ENCODE measurements at regions not wholly inside any gene's neighbourhood (a gene's known extent, or its start where the extent isn't known, plus 50 kb on each side); places are given as distances from the start of the nearest gene placed in this dataset.

DNA sequence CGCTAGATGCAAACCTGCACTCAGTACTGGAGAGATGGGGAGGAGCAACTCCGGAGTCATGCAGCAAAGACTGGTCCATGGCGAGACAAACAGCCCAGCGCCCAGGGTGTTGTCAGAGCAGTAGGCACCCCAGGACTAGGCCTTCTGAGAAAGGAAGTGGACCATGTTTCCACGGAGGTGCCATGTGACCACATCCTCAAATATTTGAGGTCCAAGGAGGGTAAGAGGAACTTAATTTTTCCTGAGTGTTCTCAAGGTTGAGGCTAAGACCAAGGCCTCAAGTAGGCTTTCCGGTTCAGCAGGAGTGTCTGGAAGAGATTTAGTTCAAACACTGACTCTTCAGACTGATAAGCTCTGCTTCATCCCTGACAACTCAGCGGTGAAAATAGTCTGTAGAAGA, 186.2 kb downstream of the RHOU start:
- Histone ChIP-seq H3K9ac (ENCODE audit: insufficient read length, low read depth) (no peak overlapping the region), H3K4me3 (ENCODE audit: insufficient read length, low read depth) (no peak overlapping the region), H3K36me3 (ENCODE audit: insufficient read depth, insufficient read length, low read length) (no peaks in the 10 kb centered on the region), H3K4me1 (ENCODE audit: insufficient read depth, insufficient read length) (no peaks in the 10 kb centered on the region), H3K9me3 (ENCODE audit: insufficient read depth, low read length) (peaks cover 6% of the 10 kb centered on the region; the same call in 1 of the 2 replicates), H3K27me3 (ENCODE audit: insufficient read depth, insufficient read length) (no peaks in the 10 kb centered on the region)
- TF ChIP-seq YY1 (IDR thresholded peaks at IDR 0.05; ENCODE audit: insufficient read depth, insufficient read length) (no peak), SUZ12 (IDR thresholded peaks at IDR 0.05; ENCODE audit: extremely low read depth, insufficient read depth, insufficient read length) (no peak), ZNF274 (IDR thresholded peaks at IDR 0.05; ENCODE audit: low read depth, low read length) (no peak)
- DNase-seq (ENCODE audit: low read depth, low spot score): no peak

DNA sequence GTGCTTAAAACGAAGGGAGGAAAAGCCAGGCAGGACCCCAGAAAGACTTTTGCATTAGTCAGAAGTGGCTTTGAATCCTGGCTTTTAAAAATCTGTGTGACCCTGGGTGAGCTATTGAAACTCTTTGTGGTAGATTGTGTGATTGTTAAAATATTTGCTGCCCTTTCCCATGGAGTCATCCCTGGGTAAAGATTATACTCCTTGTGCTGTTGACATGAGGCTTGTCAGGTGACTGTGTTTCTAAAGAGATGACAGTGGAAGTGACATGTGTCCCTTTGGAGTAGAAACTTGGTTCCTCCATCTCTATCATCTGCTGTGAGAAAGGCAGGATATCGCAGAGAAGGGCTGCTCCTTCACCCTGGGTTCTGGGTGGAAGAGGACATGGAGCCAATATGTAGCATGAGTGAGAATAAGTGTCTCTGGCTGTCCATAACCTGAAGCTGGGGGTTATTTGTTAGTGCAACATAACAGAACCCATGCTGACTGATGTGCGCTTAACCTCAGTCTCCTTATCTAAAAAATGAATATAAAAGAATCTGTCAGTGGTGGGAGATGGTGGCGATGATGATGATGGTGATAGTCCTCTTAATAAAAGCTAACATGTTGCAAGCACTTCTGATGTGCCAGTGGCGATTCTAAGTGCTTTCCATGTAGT, 187.6 kb downstream of the RHOU start:
- no peaks in the 10 kb centered on the region for H3K36me3 ChIP-seq (ENCODE audit: insufficient read depth, insufficient read length, low read length)
- H3K9ac ChIP-seq (ENCODE audit: insufficient read length, low read depth): no peak overlapping the region
- no peak overlapping the region for H3K4me3 ChIP-seq (ENCODE audit: insufficient read length, low read depth)
- H3K9me3 ChIP-seq (ENCODE audit: insufficient read depth, low read length): peaks cover 6% of the 10 kb centered on the region; the same call in 1 of the 2 replicates
- no peak for DNase-seq (ENCODE audit: low read depth, low spot score)
- TF ChIP-seq YY1 (IDR thresholded peaks at IDR 0.05; ENCODE audit: insufficient read depth, insufficient read length): no peak
- no peaks in the 10 kb centered on the region for H3K27me3 ChIP-seq (ENCODE audit: insufficient read depth, insufficient read length)
- H3K4me1 ChIP-seq (ENCODE audit: insufficient read depth, insufficient read length): no peaks in the 10 kb centered on the region

DNA sequence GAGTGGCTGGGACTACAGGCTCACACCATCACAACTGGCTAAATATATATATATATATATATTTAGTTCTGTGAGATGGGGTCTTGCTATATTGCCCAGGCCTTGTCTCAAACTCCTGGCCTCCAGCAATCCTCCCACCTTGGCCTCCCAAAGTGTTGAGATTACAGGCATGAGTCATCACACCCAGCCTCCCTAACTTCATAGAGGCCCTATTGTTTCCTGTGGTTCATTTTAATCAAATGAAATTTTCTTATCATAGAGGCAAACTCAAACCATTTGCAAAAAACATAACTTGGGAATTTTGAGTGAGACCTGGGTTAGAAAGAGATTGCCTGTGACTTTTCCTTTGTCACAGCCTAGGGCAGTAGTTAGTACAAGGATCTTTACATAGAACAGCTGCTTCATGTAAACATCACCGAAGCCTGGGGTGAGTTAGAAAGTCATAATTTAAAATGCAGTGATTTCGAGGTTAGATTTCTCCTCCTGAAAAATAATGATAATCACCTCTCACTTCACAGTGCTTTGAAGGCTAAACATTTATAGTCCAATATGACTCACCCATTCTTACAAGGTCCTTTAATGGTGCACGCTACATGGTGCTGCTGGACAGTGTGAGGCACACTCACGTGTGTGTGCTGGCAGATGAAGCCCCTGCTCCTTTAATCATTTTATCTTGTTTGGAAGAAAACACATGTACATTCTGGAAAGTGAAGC, 188.9 kb downstream of the RHOU start:
- no peak for TF ChIP-seq ZNF274 (IDR thresholded peaks at IDR 0.05; ENCODE audit: low read depth, low read length)
- H3K9ac ChIP-seq (ENCODE audit: insufficient read length, low read depth): no peak overlapping the region
- H3K4me1 ChIP-seq (ENCODE audit: insufficient read depth, insufficient read length): no peaks in the 10 kb centered on the region
- H3K27me3 ChIP-seq (ENCODE audit: insufficient read depth, insufficient read length): peaks cover 5% of the 10 kb centered on the region
- H3K36me3 ChIP-seq (ENCODE audit: insufficient read depth, insufficient read length, low read length): no peaks in the 10 kb centered on the region
- peaks cover 6% of the 10 kb centered on the region; the same call in 1 of the 2 replicates for H3K9me3 ChIP-seq (ENCODE audit: insufficient read depth, low read length)
- DNase-seq (ENCODE audit: low read depth, low spot score): no peak
- no peak overlapping the region for H3K4me3 ChIP-seq (ENCODE audit: insufficient read length, low read depth)

DNA sequence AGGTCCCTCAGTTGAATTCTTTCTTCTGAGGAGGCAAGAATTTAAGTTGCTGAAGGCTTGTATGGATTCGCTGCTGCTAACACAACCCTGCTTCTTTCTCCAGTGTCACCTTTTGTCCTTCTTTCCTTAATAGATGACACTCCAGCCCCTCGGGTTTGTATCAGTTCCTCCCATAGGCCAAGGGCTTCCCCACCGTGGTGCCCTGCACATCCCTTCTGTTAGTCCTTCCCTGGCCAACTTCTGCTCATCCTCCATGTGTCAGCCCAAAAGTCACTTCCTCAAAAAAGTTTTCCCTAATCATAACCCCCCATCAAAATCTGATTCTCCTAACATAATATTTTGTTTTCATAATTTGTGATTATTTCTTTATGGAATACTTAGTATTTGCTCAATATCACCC, 190.4 kb downstream of the RHOU start:
- peaks cover 6% of the 10 kb centered on the region; the same call in 1 of the 2 replicates for H3K9me3 ChIP-seq (ENCODE audit: insufficient read depth, low read length)
- no peaks in the 10 kb centered on the region for H3K4me1 ChIP-seq (ENCODE audit: insufficient read depth, insufficient read length)
- no peak for DNase-seq (ENCODE audit: low read depth, low spot score)
- H3K27me3 ChIP-seq (ENCODE audit: insufficient read depth, insufficient read length): peaks cover 5% of the 10 kb centered on the region
- no peak for TF ChIP-seq SUZ12 (IDR thresholded peaks at IDR 0.05; ENCODE audit: extremely low read depth, insufficient read depth, insufficient read length)
- no peak for TF ChIP-seq ZNF274 (IDR thresholded peaks at IDR 0.05; ENCODE audit: low read depth, low read length)
- TF ChIP-seq YY1 (IDR thresholded peaks at IDR 0.05; ENCODE audit: insufficient read depth, insufficient read length): no peak
- no peaks in the 10 kb centered on the region for H3K36me3 ChIP-seq (ENCODE audit: insufficient read depth, insufficient read length, low read length)
- no peak overlapping the region for H3K4me3 ChIP-seq (ENCODE audit: insufficient read length, low read depth)
- H3K9ac ChIP-seq (ENCODE audit: insufficient read length, low read depth): no peak overlapping the region

DNA sequence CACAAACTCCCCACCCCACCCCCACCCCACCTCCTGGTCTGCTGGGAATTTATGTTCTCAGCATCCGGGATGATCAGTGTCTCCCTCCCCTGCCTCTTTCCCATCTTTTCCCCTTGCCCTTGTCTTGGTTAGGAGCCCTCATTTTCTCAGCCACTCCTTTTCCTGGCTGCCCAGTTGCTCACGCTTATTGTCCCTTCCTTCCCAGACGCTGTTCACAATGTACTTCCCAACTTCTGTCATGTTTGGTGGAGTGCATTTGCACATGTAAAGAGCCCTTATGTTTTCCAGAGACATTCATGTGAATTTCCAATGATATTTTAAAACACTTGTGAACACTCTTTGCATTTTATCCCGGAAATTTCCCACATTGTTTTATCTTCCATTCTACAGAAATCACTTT, 192.1 kb downstream of the RHOU start:
- H3K9ac ChIP-seq (ENCODE audit: insufficient read length, low read depth): no peak overlapping the region
- no peaks in the 10 kb centered on the region for H3K4me1 ChIP-seq (ENCODE audit: insufficient read depth, insufficient read length)
- no peak for DNase-seq (ENCODE audit: low read depth, low spot score)
- no peaks in the 10 kb centered on the region for H3K36me3 ChIP-seq (ENCODE audit: insufficient read depth, insufficient read length, low read length)
- peaks cover 5% of the 10 kb centered on the region for H3K27me3 ChIP-seq (ENCODE audit: insufficient read depth, insufficient read length)
- no peak overlapping the region for H3K4me3 ChIP-seq (ENCODE audit: insufficient read length, low read depth)
- peaks cover 6% of the 10 kb centered on the region; the same call in 1 of the 2 replicates for H3K9me3 ChIP-seq (ENCODE audit: insufficient read depth, low read length)
- TF ChIP-seq ZNF274 (IDR thresholded peaks at IDR 0.05; ENCODE audit: low read depth, low read length): no peak
- TF ChIP-seq YY1 (IDR thresholded peaks at IDR 0.05; ENCODE audit: insufficient read depth, insufficient read length): no peak
- no peak for TF ChIP-seq SUZ12 (IDR thresholded peaks at IDR 0.05; ENCODE audit: extremely low read depth, insufficient read depth, insufficient read length)

DNA sequence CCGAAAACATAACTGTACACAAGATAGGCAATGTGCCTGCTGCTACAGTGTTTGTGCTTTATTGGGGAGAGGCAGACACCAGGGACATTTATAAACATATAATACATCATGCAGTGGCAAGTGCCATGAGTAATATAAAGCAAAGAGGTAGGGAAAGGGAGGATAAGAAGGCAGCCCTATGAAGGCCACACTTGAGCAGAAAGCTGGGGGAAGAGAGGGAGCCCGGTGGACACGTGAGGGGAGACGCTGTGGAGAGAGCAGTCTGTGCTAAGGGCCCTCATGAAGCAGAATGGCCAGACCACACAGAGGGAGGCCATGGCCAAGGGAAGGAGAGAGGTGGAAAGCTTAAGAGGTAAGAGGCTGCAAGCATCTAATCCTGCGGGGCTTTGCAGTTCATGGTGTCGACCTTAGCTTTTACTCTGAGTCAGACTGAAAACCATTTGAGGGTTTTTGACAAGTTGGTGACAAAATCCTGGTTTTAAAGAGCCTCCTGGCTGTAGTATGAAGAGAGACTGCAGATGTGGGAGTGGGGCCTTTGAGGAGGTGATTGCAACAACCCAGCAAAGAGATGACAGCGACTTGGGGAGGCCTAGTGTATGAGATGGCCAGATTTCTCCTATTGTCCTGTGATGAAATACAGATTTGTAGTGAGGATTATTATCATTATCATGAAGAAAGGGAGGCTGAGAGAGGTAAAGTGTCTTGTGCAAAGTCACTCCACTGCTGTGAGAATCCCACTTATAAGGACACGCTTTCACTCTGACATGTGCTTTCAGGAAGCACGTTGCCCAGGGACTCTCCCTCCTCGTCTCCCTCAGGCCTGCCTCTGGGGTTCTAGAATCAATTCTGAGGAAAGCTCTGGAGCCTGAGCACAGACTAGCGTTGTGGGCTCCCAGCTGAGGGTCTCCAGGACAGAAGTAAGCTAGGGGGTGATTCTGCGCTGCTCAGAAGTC, 192.9 kb downstream of the RHOU start:
- DNase-seq (ENCODE audit: low read depth, low spot score): no peak
- TF ChIP-seq SUZ12 (IDR thresholded peaks at IDR 0.05; ENCODE audit: extremely low read depth, insufficient read depth, insufficient read length) (no peak), YY1 (IDR thresholded peaks at IDR 0.05; ENCODE audit: insufficient read depth, insufficient read length) (no peak), ZNF274 (IDR thresholded peaks at IDR 0.05; ENCODE audit: low read depth, low read length) (no peak)

More for the DNA sequence above, 192.9 kb downstream of the RHOU start:
- Histone ChIP-seq H3K4me1 (ENCODE audit: insufficient read depth, insufficient read length) (no peaks in the 10 kb centered on the region), H3K27me3 (ENCODE audit: insufficient read depth, insufficient read length) (peaks cover 5% of the 10 kb centered on the region), H3K9ac (ENCODE audit: insufficient read length, low read depth) (no peak overlapping the region), H3K36me3 (ENCODE audit: insufficient read depth, insufficient read length, low read length) (no peaks in the 10 kb centered on the region), H3K4me3 (ENCODE audit: insufficient read length, low read depth) (no peak overlapping the region), H3K9me3 (ENCODE audit: insufficient read depth, low read length) (no peaks in the 10 kb centered on the region; the same call in 1 of the 2 replicates)

Measured in NT2/D1 (cell line).